Liver (tissue), 7 donors: ENCODE measurements at regions not wholly inside any gene's neighbourhood (a gene's known extent, or its start where the extent isn't known, plus 50 kb on each side); places are given as distances from the start of the nearest gene placed in this dataset.

Source experiments
- DNase-seq: peaks from one replicate; pipeline ENCODE4 v3.0.0-alpha.2; 2017; ENCODE audit warnings: low spot score
- H3K27ac ChIP-seq, 2 donors: one replicate each; pipeline ENCODE4 v1.7.0; 2013; ENCODE audit warnings: inconsistent platforms in 2 of 2, low read length in 2 of 2, control low read depth in 1 of 2, low read depth in 1 of 2, mild to moderate bottlenecking in 1 of 2
- H3K27me3 ChIP-seq, 4 donors: one replicate each; pipeline versions ENCODE4 v1.6.1 to v1.7.0; 2013; ENCODE audit warnings: low read length in 3 of 4, inconsistent platforms in 1 of 4, mild to moderate bottlenecking in 1 of 4, moderate library complexity in 1 of 4; ENCODE audit not compliant: control insufficient read depth in 4 of 4, insufficient read depth in 4 of 4
- H3K36me3 ChIP-seq, 4 donors: one replicate each; pipeline versions ENCODE4 v1.6.1 to v1.7.0; 2013; ENCODE audit warnings: low read length in 3 of 4, mild to moderate bottlenecking in 3 of 4, low read depth in 1 of 4, moderate library complexity in 1 of 4; ENCODE audit not compliant: control insufficient read depth in 4 of 4, insufficient read depth in 3 of 4
- H3K4me1 ChIP-seq, 4 donors: one replicate each; pipeline versions ENCODE4 v1.6.1 to v1.7.0; 2013; ENCODE audit warnings: low read length in 3 of 4, mild to moderate bottlenecking in 3 of 4, moderate library complexity in 1 of 4; ENCODE audit not compliant: control insufficient read depth in 4 of 4, insufficient read depth in 4 of 4
- H3K4me3 ChIP-seq, 3 donors: one replicate each; pipeline versions ENCODE4 v1.6.1 to v1.7.0; 2013; ENCODE audit warnings: low read length in 3 of 3, control low read depth in 1 of 3, low read depth in 1 of 3, mild to moderate bottlenecking in 1 of 3
- H3K9ac ChIP-seq, 2 donors: one replicate each; pipeline ENCODE4 v1.7.0; 2013; ENCODE audit warnings: low read length in 2 of 2, mild to moderate bottlenecking in 2 of 2, moderate library complexity in 2 of 2, control low read depth in 1 of 2, low read depth in 1 of 2
- H3K9me3 ChIP-seq, 4 donors: one replicate each; pipeline versions ENCODE4 v1.6.1 to v1.7.0; 2013; ENCODE audit warnings: low read length in 3 of 4; ENCODE audit not compliant: control insufficient read depth in 4 of 4
- ATF3 ChIP-seq: IDR thresholded peaks from 2 replicates; pipeline ENCODE4 v1.6.1; 2016; ENCODE audit warnings: antibody characterized with exemption
- FOXA1 ChIP-seq: IDR thresholded peaks from 2 replicates; pipeline ENCODE4 v1.6.1; 2016; ENCODE audit warnings: antibody characterized with exemption
- GABPA ChIP-seq, 2 donors: IDR thresholded peaks in 1 of 2; conservative IDR thresholded peaks in 1 of 2; 2 replicates each; pipeline ENCODE4 v1.6.1; 2016; ENCODE audit warnings: antibody characterized with exemption in 2 of 2, mild to moderate bottlenecking in 1 of 2, moderate library complexity in 1 of 2
- HNF4A ChIP-seq, 2 donors: conservative IDR thresholded peaks; 2 replicates each; pipeline ENCODE4 v1.6.1; 2016; ENCODE audit warnings: antibody characterized with exemption in 2 of 2, mild to moderate bottlenecking in 2 of 2
- HNF4G ChIP-seq: IDR thresholded peaks from 2 replicates; pipeline ENCODE4 v1.6.1; 2016; ENCODE audit warnings: antibody characterized with exemption
- JUND ChIP-seq, 2 donors: IDR thresholded peaks; 2 replicates each; pipeline ENCODE4 v1.6.1; 2016; ENCODE audit warnings: antibody characterized with exemption in 2 of 2
- MAX ChIP-seq: IDR thresholded peaks from 2 replicates; pipeline ENCODE4 v1.6.1; 2016; ENCODE audit warnings: antibody characterized with exemption
- NR2F2 ChIP-seq: IDR thresholded peaks from 2 replicates; pipeline ENCODE4 v1.6.1; 2016; ENCODE audit warnings: antibody characterized with exemption
- RAD21 ChIP-seq, 2 donors: IDR thresholded peaks; 2 replicates each; pipeline ENCODE4 v1.6.1; 2016; ENCODE audit warnings: antibody characterized with exemption in 2 of 2, mild to moderate bottlenecking in 2 of 2
- REST ChIP-seq: IDR thresholded peaks from 2 replicates; pipeline ENCODE4 v1.6.1; 2016; ENCODE audit warnings: antibody characterized with exemption, mild to moderate bottlenecking
- RXRA ChIP-seq, 2 donors: IDR thresholded peaks; 2 replicates each; pipeline ENCODE4 v1.6.1; 2017 to 2018; ENCODE audit warnings: antibody characterized with exemption in 2 of 2, mild to moderate bottlenecking in 1 of 2
- SP1 ChIP-seq: IDR thresholded peaks from 2 replicates; pipeline ENCODE4 v1.6.1; 2018; ENCODE audit warnings: antibody characterized with exemption, mild to moderate bottlenecking
- TAF1 ChIP-seq: conservative IDR thresholded peaks from 2 replicates; pipeline ENCODE4 v1.6.1; 2016; ENCODE audit warnings: antibody characterized with exemption, mild to moderate bottlenecking
- YY1 ChIP-seq: IDR thresholded peaks from 2 replicates; pipeline ENCODE4 v1.6.1; 2016; ENCODE audit warnings: antibody characterized with exemption, mild to moderate bottlenecking
- WGBS: extraction: QIAGEN DNeasy Blood & Tissue Kit; methylation state at CpG from one replicate; pipeline ENCODE4 v1.1.7; 2013; 5-methylcytosine and 5-hydroxymethylcytosine counted together
- donor health status: healthy.
- donor health status: healthy.
- donor health status: healthy.
- donor health status: healthy.

- 63% methylated on average over 1 of the region's 1 CpG for WGBS
- Histone ChIP-seq H3K27me3 (peaks cover 0 to 7% (median 0%) of the 10 kb centered on the region in 4 donors), H3K4me1 (no peaks in the 10 kb centered on the region), H3K27ac (no peak overlapping the region), H3K4me3 (no peak overlapping the region), H3K9ac (no peak overlapping the region), H3K9me3 (peaks cover 0 to 8% (median 0%) of the 10 kb centered on the region in 4 donors), H3K36me3 (no peaks in the 10 kb centered on the region)
- no peak for DNase-seq
- no peak for TF ChIP-seq GABPA (IDR thresholded peaks at IDR 0.05 in 1 of 2, conservative IDR thresholded peaks at IDR 0.05 in 1 of 2)
- no peak for TF ChIP-seq HNF4G
- no peak for TF ChIP-seq TAF1
These were observed 194.3 kb upstream of the RPS6KA3 start for GRCh38 chrX:20461002-20461401.

DNA sequence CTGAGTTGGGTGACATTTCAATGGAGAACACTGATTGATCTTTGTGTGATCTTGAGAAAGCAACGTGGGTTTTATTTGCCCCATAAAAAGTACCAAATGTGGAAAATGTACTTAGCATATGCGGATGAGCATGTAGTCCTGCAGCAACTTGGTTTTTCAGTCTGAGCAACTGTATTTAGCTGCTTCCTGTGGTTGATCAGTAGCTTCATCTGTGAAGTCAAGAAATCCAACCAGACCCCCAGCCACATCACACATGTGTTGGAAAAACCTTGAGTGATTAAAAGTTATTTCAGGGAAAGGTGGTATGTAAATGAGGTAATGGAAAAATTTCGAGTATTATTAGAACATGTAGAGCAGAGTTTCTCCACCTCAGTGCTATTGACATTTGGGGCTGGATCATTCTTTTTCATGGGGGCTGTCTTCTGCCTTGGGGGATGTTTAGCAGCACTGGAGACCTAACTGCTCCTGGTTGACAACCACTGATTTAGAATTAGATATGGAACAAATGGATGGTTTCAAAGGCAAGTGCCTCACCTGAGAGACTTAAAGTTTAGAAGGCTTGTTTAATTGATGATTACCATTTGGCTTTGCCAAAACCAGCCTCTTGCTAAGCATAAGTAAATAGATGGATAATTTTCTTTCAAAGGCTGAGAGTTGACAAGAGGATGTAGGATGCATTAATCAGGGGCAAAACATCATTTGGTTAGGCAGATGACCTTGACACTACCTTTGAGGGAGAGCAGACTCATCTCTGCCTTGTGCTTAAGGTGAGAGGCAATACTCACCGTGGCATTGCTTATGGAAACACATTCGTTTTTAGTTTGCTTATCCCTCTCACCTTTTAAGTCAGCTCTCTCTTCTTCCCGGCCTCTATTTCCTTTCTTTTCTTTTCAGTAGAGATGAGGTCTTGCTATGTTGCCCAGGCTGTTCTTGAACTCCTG is 193.0 kb upstream of the RPS6KA3 start:
- WGBS, result 82% methylated on average over 6 of the region's 6 CpGs
- DNase-seq, result no peak
- H3K27ac ChIP-seq, result no peak overlapping the region
- H3K36me3 ChIP-seq, result no peaks in the 10 kb centered on the region
- no peaks in the 10 kb centered on the region for H3K4me1 ChIP-seq
- peaks cover 0 to 2% (median 0%) of the 10 kb centered on the region in 4 donors for H3K27me3 ChIP-seq
- no peak overlapping the region for H3K9ac ChIP-seq
- TF ChIP-seq NR2F2 (no peak), FOXA1 (no peak), REST (no peak), JUND (IDR thresholded peaks at IDR 0.05) (no peak), RXRA (IDR thresholded peaks at IDR 0.05) (no peak), RAD21 (IDR thresholded peaks at IDR 0.05) (no peak), SP1 (no peak), HNF4A (conservative IDR thresholded peaks at IDR 0.05) (no peak), ATF3 (no peak), HNF4G (no peak), YY1 (no peak)
- H3K4me3 ChIP-seq, result no peak overlapping the region
- no peaks in the 10 kb centered on the region for H3K9me3 ChIP-seq

DNA sequence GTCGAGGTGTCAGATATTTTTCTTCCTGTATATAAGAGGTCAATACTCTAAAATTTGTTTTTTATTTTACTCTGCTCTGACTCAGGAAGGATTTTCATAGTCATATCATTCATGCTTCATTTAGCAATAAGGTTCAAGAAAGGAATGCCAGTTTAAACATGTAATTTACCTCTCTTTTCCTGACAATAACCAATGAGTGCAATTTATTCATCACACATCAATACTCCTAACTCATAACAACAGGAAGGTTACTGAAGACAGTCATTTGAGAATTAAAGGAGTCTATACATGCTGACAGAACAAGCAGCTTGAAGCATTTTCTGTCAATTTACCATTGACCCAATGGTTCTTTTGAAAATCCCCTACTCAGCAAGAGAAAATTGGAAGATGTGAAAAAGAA is 190.3 kb upstream of the RPS6KA3 start:
- TF ChIP-seq MAX (no peak), YY1 (no peak), JUND (IDR thresholded peaks at IDR 0.05) (no peak), RAD21 (IDR thresholded peaks at IDR 0.05) (no peak), TAF1 (no peak), GABPA (IDR thresholded peaks at IDR 0.05 in 1 of 2, conservative IDR thresholded peaks at IDR 0.05 in 1 of 2) (no peak)
- Histone ChIP-seq H3K27ac (no peak overlapping the region), H3K36me3 (no peaks in the 10 kb centered on the region), H3K9me3 (no peaks in the 10 kb centered on the region), H3K4me1 (no peaks in the 10 kb centered on the region), H3K27me3 (peaks cover 0 to 2% (median 0%) of the 10 kb centered on the region in 4 donors), H3K9ac (no peak overlapping the region), H3K4me3 (no peak overlapping the region)
- no peak for DNase-seq
- WGBS, result 90% methylated on average over 1 of the region's 1 CpG
